GM12891 (cell line): ENCODE measurements at regions not wholly inside any gene's neighbourhood (a gene's known extent, or its start where the extent isn't known, plus 50 kb on each side); places are given as distances from the start of the nearest gene placed in this dataset.

Source experiments
- POLR2A ChIP-seq: IDR thresholded peaks from 2 replicates; pipeline ENCODE4 v1.6.1; 2011; ENCODE audit warnings: low read depth, low read length, control low read depth
- POLR2AphosphoS5 ChIP-seq: IDR thresholded peaks from 2 replicates; pipeline ENCODE4 v1.6.1; 2011; ENCODE audit warnings: low read depth, low read length, control low read depth
- SPI1 ChIP-seq: IDR thresholded peaks from 2 replicates; pipeline ENCODE4 v1.6.1; 2011; ENCODE audit warnings: low read depth, low read length, control low read depth
- TAF1 ChIP-seq: IDR thresholded peaks from 2 replicates; pipeline ENCODE4 v1.6.1; 2011; ENCODE audit warnings: low read depth, low read length, control low read depth

DNA sequence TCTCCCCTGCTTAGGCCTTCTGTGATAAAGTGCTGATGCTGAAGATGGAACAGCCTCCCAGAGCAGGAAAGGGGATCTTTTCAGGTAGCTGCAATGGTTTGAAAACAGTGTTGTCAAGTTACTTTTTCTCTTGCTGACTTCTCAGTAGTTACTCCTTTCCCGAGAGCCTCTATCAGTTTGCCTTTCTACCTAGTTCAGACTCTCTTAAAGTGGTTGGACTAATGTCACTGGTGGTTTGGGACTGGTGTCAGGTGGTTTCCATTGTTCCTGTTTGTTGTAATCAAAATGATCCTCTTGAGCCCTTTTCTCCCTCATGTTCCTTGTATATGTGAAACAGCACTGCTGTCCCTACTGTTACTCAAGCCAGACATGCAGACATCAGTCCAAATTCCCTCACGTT, 91.4 kb downstream of the FAM217A start:
- TF ChIP-seq POLR2A (no peak), TAF1 (no peak), SPI1 (no peak), POLR2AphosphoS5 (no peak)
